ENCODE measurements at regions not wholly inside any gene's neighbourhood (a gene's known extent, or its start where the extent isn't known, plus 50 kb on each side); places are given as distances from the start of the nearest gene placed in this dataset.
A peak's percentile ranks its signal among the peaks of the same experiment; 100 is the strongest.

GRCh38 chrX:40174001-40174853 lies 76.5 kb upstream of the BCOR start (continued):
- TF ChIP-seq CTCF (CRISPR knock-in tag; IDR thresholded peaks at IDR 0.05) (peak; percentile 49), PAWR (CRISPR knock-in tag; IDR thresholded peaks at IDR 0.05; ENCODE audit: borderline replicate concordance) (no peak), RAD51 (IDR thresholded peaks at IDR 0.05; ENCODE audit: borderline replicate concordance) (no peak), ZBTB49 (CRISPR knock-in tag; IDR thresholded peaks at IDR 0.05; ENCODE audit: borderline replicate concordance) (no peak), NFRKB (IDR thresholded peaks at IDR 0.05) (no peak), FOXP1 (IDR thresholded peaks at IDR 0.05) (no peak), FOXP1 (CRISPR knock-in tag; IDR thresholded peaks at IDR 0.05) (no peak), SP2 (CRISPR knock-in tag; IDR thresholded peaks at IDR 0.05) (no peak), SAP130 (CRISPR knock-in tag; IDR thresholded peaks at IDR 0.05; ENCODE audit: low read depth) (no peak; the same call in 1 of the 2 replicates), ZBTB3 (CRISPR knock-in tag; IDR thresholded peaks at IDR 0.05; ENCODE audit: borderline replicate concordance, low read depth) (no peak), ZNF710 (CRISPR knock-in tag; IDR thresholded peaks at IDR 0.05; ENCODE audit: borderline replicate concordance) (no peak), AHR (CRISPR knock-in tag; IDR thresholded peaks at IDR 0.05) (peak; percentile 25; the same call in 1 of the 2 replicates), POLR2AphosphoS2 (IDR thresholded peaks at IDR 0.05; ENCODE audit: low read depth, low read length) (no peak), KLF13 (CRISPR knock-in tag; IDR thresholded peaks at IDR 0.05) (no peak), ZNF546 (CRISPR knock-in tag; conservative IDR thresholded peaks at IDR 0.05) (no peak), E2F2 (CRISPR knock-in tag; IDR thresholded peaks at IDR 0.05; ENCODE audit: borderline replicate concordance) (no peak), ZFP82 (CRISPR knock-in tag; IDR thresholded peaks at IDR 0.05; ENCODE audit: borderline replicate concordance) (no peak)

Measured in HepG2 (cell line).